GM18505 (cell line): ENCODE measurements at regions not wholly inside any gene's neighbourhood (a gene's known extent, or its start where the extent isn't known, plus 50 kb on each side); places are given as distances from the start of the nearest gene placed in this dataset.
"Not testable (repeated sequence)": the region's sequence is repeated elsewhere in the genome, so short reads cannot be mapped to it uniquely, and the experiment has no call there.

ENCODE experiments used
- ATAC-seq: cut with Tn5 transposase; IDR thresholded peaks from one replicate; pipeline ENCODE4 v1.9.1; 2021; ENCODE audit not compliant: unreplicated experiment
- POLR2A ChIP-seq: IDR thresholded peaks from 4 replicates; pipeline ENCODE4 v1.6.1; 2011; ENCODE audit warnings: borderline replicate concordance; ENCODE audit not compliant: insufficient read depth, insufficient read length; ENCODE audit errors: extremely low read depth

GRCh38 chr19:30287973-30288372, 84.2 kb upstream of the ZNF536 start:
- no peak for TF ChIP-seq POLR2A
- ATAC-seq: no peak

- no peak for ATAC-seq
- TF ChIP-seq POLR2A: no peak
Observed at GRCh38 chr19:30288911-30289310, 83.3 kb upstream of the ZNF536 start.

- TF ChIP-seq POLR2A: no peak
- no peak for ATAC-seq
Observed at GRCh38 chr19:30289336-30289735, 82.8 kb upstream of the ZNF536 start.

GRCh38 chr19:30290805-30291204, 81.4 kb upstream of the ZNF536 start:
- not testable (repeated sequence) for ATAC-seq

DNA sequence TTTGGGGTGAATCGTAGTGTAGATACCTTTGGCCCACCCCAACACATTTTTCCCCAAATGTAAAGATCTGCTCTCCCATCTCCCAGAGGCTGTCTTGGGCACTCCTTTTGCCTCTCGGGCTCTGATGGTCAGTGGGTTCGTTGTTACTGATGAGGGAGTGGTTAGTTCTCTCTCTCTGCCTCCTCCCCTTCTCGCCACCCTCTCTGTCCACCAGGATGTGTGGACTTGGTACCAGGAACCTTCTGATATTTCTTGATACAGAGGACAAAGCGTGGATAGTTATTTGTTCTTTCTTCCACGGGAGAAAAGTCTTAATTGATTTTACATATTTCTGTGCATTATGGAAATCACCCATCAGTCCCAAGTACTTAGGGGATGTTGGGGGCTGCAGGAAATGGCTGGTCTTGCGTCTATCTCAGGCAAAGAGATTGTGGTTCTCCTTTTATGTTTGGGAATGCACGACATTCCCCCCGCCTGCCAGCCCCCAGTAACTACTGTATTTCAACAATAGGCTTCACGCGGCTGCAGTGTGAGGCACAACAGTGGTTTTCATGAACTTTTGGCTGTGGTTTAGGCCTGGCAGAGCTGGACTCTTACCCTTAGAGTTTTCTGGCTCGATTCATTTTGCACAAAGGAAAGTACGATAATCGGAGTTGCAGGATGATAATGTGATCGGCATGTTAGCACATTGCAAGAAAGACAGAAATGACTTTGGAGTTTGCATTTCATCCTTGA, 79.0 kb upstream of the ZNF536 start:
- no peak for TF ChIP-seq POLR2A
- ATAC-seq: no peak

DNA sequence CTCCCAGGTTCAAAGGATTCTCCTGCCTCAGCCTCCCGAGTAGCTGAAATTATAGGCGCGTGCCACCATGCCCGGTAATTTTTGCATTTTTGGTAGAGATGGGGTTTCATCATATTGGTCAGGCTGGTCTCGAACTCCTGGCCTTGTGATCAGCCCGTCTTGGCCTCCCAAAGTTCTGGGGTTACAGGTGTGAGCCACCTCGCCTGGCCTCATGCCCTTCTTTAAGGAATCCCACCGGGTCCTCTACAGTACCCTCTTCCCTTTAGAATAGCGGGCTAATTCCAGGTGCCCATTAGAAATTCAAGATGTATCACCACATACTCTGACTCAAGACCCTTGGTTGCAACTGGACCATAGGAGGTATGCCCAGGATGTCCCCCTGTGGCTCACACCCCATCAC, 74.2 kb upstream of the ZNF536 start:
- no peak for TF ChIP-seq POLR2A
- ATAC-seq: no peak

- no peak for TF ChIP-seq POLR2A
- no peak for ATAC-seq
Observed at GRCh38 chr19:30303131-30303654, 69.0 kb upstream of the ZNF536 start.

DNA sequence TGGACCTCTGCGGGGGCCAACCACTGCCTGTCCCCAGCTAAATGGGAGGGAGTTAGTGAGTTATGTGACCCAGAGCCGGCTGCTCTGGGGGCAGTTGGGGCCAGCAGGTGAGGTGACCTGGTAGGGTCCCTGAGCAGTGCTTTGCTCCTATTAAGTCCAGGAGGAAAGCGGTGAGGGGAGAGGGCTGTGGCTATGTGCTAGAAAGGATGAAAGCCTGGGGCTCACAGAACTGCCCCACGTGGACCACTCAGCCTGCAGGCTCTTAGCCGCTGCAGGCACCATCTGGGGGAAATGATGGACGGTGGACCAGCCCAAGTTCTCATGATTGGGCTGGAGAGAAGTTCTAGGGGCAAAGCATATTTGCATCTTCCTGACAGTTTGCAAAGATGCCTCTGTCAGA, 67.6 kb upstream of the ZNF536 start:
- no peak for TF ChIP-seq POLR2A
- no peak for ATAC-seq

- ATAC-seq: no peak
- no peak for TF ChIP-seq POLR2A
Observed at GRCh38 chr19:30305346-30306060, 66.7 kb upstream of the ZNF536 start.

DNA sequence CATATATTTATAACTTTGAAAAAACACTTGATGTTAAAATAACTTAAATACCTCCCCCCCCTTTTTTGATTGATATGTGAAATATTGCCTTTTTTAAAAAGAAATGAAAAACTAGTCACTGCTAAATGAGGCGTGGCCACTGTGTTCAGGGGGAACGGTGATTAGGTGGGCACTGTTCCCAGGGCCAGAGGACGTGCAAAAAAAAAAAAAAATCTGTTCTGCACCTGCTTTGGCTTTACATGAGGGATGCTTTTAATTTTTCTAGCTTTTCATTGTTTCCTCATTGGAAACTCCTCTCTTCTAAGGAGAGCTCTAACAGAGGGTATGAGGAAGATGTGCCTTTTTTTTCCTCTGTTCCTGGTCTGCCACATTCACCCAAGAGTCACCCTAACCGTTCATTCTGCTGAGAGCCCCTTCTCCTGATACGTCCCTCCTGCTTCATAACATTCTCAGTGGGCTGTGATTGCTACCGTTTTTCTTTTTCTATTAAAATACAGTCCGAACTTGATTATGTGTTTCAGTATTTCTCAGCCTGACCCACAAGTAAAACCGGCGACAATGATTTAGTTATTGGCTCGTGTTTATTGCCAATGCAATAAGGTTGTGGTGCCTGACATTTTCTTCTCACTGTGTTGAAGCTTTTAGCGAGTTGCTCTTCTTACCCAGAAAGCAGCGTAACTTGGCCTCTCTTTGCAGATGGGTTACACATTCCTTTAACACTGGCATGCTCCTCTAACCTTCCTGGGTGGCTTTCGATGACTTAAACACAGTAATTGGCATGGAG, 64.8 kb upstream of the ZNF536 start:
- no peak for TF ChIP-seq POLR2A
- no peak for ATAC-seq

DNA sequence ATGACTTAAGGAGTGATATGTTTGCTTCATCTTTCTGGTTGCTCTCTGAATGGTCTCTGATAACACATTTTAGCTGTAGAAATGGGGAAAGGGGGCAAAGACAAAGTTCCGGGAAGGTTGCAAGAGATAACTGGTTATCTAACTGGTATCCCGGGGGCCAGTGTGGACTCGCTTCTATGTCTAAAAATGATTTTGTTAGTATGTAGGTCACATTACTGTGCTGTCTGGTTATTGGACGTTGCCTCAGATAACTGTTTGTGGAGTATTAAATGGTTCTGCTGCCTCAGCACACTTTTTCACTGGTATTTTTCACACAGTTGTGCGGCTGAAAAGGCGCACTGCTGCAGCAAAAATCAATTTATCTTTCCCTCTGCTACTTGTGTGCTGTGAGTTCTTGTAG, 63.0 kb upstream of the ZNF536 start:
- TF ChIP-seq POLR2A: no peak
- no peak for ATAC-seq

DNA sequence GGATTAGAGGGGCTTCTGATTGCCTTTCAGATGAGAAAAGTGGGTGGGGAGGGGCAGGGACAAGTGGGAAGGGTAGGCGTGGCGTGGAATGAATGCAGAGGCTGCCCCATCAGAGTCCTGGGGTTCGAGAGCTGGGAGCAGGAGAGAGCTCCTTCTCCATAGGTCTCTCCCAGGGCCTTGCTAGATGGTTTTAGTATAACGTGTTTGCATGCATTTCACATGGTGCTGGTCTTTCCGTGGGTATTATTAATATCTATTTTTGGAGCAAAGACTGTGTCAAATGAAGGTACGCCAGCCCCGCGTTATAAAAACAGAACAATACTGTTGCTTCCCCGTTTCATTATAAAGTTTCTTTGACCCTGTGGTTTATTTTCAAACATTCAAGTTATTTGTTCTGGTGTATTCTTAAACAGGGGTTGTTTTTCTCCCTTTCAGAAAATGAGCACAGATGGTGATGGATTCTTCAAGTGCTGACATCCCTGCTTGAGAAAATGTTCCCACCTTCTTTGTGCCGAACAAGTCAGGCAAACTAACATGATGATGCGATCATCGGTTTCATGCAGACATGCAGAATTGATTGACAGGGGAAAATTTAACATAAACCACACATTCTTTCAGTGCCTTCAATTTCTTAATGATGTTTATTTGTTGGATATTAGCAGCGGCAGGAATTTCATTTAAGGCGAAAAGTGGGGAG, 62.1 kb upstream of the ZNF536 start:
- TF ChIP-seq POLR2A: no peak
- ATAC-seq: no peak
